ENCODE measurements at regions not wholly inside any gene's neighbourhood (a gene's known extent, or its start where the extent isn't known, plus 50 kb on each side); places are given as distances from the start of the nearest gene placed in this dataset.

GRCh38 chr10:113458944-113459343 is 93.9 kb upstream of the HABP2 start:
- Histone ChIP-seq H3K4me3 (replicated peaks in 1 of 2; ENCODE audit: low read depth in 1 of 2, low read length in 2 of 2) (no peak overlapping the region), H3K36me3 (ENCODE audit: control insufficient read depth in 1 of 2, insufficient read depth in 2 of 2, low read length in 2 of 2) (no peaks in the 10 kb centered on the region), H3K4me2 (ENCODE audit: low read length) (no peak overlapping the region), H3K79me2 (ENCODE audit: insufficient read depth, low read length) (no peaks in the 10 kb centered on the region), H3K27me3 (ENCODE audit: insufficient read depth, low read length) (no peaks in the 10 kb centered on the region; the same call in 1 of the 2 replicates), H3K4me1 (ENCODE audit: control insufficient read depth in 1 of 2, insufficient read depth in 2 of 2, low read length in 2 of 2) (peaks cover 0 to 6% of the 10 kb centered on the region in 2 experiments; a peak in 1 of 4 replicates), H4K20me1 (ENCODE audit: insufficient read depth) (no peaks in the 10 kb centered on the region), H3K9me3 (ENCODE audit: control insufficient read depth in 1 of 2, insufficient read depth in 1 of 2, low read depth in 1 of 2, low read length in 2 of 2) (peaks cover 0 to 5% of the 10 kb centered on the region in 2 experiments; a peak in 1 of 4 replicates), H3K27ac (ENCODE audit: low read depth, low read length) (no peak overlapping the region), H2AFZ (ENCODE audit: low read depth, low read length, poor library complexity, severe bottlenecking) (no peak overlapping the region), H3K9ac (ENCODE audit: low read length) (no peak overlapping the region), H3K9me2 (ENCODE audit: insufficient read depth) (no peaks in the 10 kb centered on the region)
- POLR2A ChIA-PET, result no interaction called here
- no TSS peak for BruUV-seq (replicated peaks)
- no peak for ATAC-seq
- no peak for TF ChIP-seq YY1 (IDR thresholded peaks at IDR 0.05; ENCODE audit: extremely low read depth, insufficient replicate concordance, low read depth, low read length)
- TF ChIP-seq SRF (IDR thresholded peaks at IDR 0.05; ENCODE audit: low read depth), result no peak
- TF ChIP-seq POLR2A (IDR thresholded peaks at IDR 0.05; ENCODE audit: borderline replicate concordance, extremely low read depth, insufficient read depth, insufficient read length), result no peak
- intact Hi-C loops (cut with micrococcal nuclease), result no loop called here
- RAD21 ChIA-PET (ENCODE audit: low non-redundant PET in 1 of 2, low total read pairs in 2 of 2, uncharacterized antibody in 2 of 2, unreplicated experiment in 2 of 2), result no interaction called here
- no peak for DNase-seq (ENCODE audit: low read depth, low spot score)
- CTCF ChIA-PET, result no interaction called here

- peaks cover 0 to under 1% of the 10 kb centered on the region in 2 experiments; a peak in 1 of 4 replicates for H3K4me1 ChIP-seq (ENCODE audit: control insufficient read depth in 1 of 2, insufficient read depth in 2 of 2, low read length in 2 of 2)
Measured at GRCh38 chr10:113459626-113460280, 93.1 kb upstream of the HABP2 start.

More at GRCh38 chr10:113459626-113460280, 93.1 kb upstream of the HABP2 start:
- POLR2A ChIA-PET, result no interaction called here
- RAD21 ChIA-PET (ENCODE audit: low non-redundant PET in 1 of 2, low total read pairs in 2 of 2, uncharacterized antibody in 2 of 2, unreplicated experiment in 2 of 2), result no interaction called here
- H3K4me3 ChIP-seq (replicated peaks in 1 of 2; ENCODE audit: low read depth in 1 of 2, low read length in 2 of 2), result no peak overlapping the region
- TF ChIP-seq CTCF (IDR thresholded peaks at IDR 0.05 in 2 of 3, conservative IDR thresholded peaks at IDR 0.05 in 1 of 3; ENCODE audit: borderline replicate concordance in 1 of 3, insufficient read depth in 1 of 3, low read depth in 2 of 3, low read length in 2 of 3) (peak in 2 of 3 experiments; percentile 25 to 35; a peak in 2 of 6 replicates), ELF1 (IDR thresholded peaks at IDR 0.05; ENCODE audit: borderline replicate concordance, low read depth) (no peak)
- no peak overlapping the region for H3K9ac ChIP-seq (ENCODE audit: low read length)
- no peaks in the 10 kb centered on the region for H3K36me3 ChIP-seq (ENCODE audit: control insufficient read depth in 1 of 2, insufficient read depth in 2 of 2, low read length in 2 of 2)
- H3K9me3 ChIP-seq (ENCODE audit: control insufficient read depth in 1 of 2, insufficient read depth in 1 of 2, low read depth in 1 of 2, low read length in 2 of 2), result peaks cover 0 to 5% of the 10 kb centered on the region in 2 experiments; a peak in 1 of 4 replicates
- no peak for ATAC-seq
- intact Hi-C loops (cut with micrococcal nuclease), result no loop called here
- no peak overlapping the region for H3K27ac ChIP-seq (ENCODE audit: low read depth, low read length)
- BruUV-seq (replicated peaks), result no TSS peak
- H3K27me3 ChIP-seq (ENCODE audit: insufficient read depth, low read length), result no peaks in the 10 kb centered on the region; the same call in 1 of the 2 replicates
- DNase-seq (ENCODE audit: low read depth, low spot score), result no peak
- H3K79me2 ChIP-seq (ENCODE audit: insufficient read depth, low read length), result no peaks in the 10 kb centered on the region
- no peaks in the 10 kb centered on the region for H3K9me2 ChIP-seq (ENCODE audit: insufficient read depth)
- no peaks in the 10 kb centered on the region for H4K20me1 ChIP-seq (ENCODE audit: insufficient read depth)
- no peak overlapping the region for H3K4me2 ChIP-seq (ENCODE audit: low read length)
- CTCF ChIA-PET, result no interaction called here
- H2AFZ ChIP-seq (ENCODE audit: low read depth, low read length, poor library complexity, severe bottlenecking), result no peak overlapping the region
